H54 (cell line): ENCODE measurements at regions not wholly inside any gene's neighbourhood (a gene's known extent, or its start where the extent isn't known, plus 50 kb on each side); places are given as distances from the start of the nearest gene placed in this dataset.

ENCODE experiments used
- DNase-seq: peaks from one replicate; pipeline ENCODE4 v3.0.0; 2011; ENCODE audit warnings: low spot score, mixed read lengths; ENCODE audit not compliant: insufficient read length
- FAIRE-seq: peaks from 3 replicates; lab custom pipeline; 2011; peaks lifted over from hg19 to GRCh38; lab: Jason Lieb, UNC
- POLR2A ChIP-seq: IDR thresholded peaks from 2 replicates; pipeline ENCODE4 v1.6.1; 2011; ENCODE audit warnings: low read depth, mild to moderate bottlenecking, low read length

GRCh38 chr5:89452081-89452480 is 569.1 kb upstream of the MEF2C start:
- no peak for TF ChIP-seq POLR2A
- DNase-seq = no peak
- FAIRE-seq = no peak

- TF ChIP-seq POLR2A = no peak
- DNase-seq = no peak
- FAIRE-seq = no peak
These were observed 568.3 kb upstream of the MEF2C start for GRCh38 chr5:89451263-89451662.

GRCh38 chr5:89450149-89450538 is 567.2 kb upstream of the MEF2C start:
- no peak for FAIRE-seq
- no peak for TF ChIP-seq POLR2A
- DNase-seq = no peak

DNA sequence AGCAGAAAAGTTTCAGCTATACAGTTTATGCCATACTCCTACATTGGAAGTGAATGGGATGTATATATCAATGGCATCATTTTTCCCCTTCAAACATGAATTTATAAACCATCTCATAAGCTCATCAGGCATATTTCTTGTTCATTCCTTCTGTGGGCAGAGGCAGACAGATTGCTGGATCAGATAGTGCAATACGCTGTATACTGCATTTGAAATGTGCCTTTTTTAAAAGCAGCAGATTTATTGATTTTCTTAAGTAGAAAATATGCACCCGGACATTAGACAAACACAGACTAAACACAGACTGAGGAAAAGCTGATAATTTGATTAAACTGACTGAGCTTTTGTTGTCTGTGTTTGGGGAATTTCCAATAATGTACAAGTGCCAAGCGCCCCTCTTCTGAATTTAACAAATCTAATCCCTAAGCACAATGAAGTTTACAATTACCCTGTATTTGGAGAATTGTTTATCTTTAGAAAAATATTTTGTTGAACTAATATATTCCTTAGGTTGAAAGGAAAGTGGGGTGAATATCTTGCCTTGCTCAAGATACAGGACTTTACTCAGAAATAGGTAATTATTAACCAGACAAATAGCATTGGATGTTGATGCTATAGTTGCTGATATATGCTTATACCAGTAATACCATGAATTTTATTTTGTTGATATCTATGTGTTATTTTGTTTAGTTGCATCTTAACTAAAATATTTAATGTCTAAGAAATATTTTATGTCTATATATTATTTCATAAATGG is 566.6 kb upstream of the MEF2C start:
- no peak for DNase-seq
- FAIRE-seq = no peak
- no peak for TF ChIP-seq POLR2A

GRCh38 chr5:89447027-89447426 is 564.0 kb upstream of the MEF2C start:
- no peak for TF ChIP-seq POLR2A
- FAIRE-seq = no peak
- no peak for DNase-seq

- no peak for TF ChIP-seq POLR2A
- no peak for DNase-seq
- FAIRE-seq = no peak
These were observed 562.2 kb upstream of the MEF2C start for GRCh38 chr5:89445106-89445745.

- no peak for TF ChIP-seq POLR2A
- DNase-seq = no peak
- FAIRE-seq = no peak
These were observed 561.1 kb upstream of the MEF2C start for GRCh38 chr5:89444088-89444487.

GRCh38 chr5:89443508-89443907 is 560.5 kb upstream of the MEF2C start:
- no peak for TF ChIP-seq POLR2A
- no peak for FAIRE-seq
- no peak for DNase-seq

GRCh38 chr5:89441965-89442364 is 559.0 kb upstream of the MEF2C start:
- DNase-seq (no peak), FAIRE-seq (no peak)
- no peak for TF ChIP-seq POLR2A

DNA sequence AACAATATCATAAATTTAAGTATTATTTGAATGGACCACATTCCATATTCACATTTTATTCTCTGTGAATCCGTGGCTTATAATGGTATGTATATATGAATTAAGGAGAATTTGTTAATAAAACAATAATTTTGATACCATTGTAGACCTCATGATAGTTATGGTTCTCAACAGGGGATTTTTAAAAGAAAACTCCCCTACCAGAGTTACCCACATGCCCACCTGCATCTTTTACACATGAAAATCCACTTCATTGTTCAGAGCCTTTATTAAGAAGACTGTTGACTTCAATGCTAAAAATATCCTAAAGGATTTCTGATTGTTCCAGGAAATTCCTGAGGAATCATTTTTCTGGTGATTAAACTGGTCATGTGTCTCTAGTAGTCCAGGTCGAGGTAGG is 557.7 kb upstream of the MEF2C start:
- DNase-seq (no peak), FAIRE-seq (no peak)
- TF ChIP-seq POLR2A = no peak

DNA sequence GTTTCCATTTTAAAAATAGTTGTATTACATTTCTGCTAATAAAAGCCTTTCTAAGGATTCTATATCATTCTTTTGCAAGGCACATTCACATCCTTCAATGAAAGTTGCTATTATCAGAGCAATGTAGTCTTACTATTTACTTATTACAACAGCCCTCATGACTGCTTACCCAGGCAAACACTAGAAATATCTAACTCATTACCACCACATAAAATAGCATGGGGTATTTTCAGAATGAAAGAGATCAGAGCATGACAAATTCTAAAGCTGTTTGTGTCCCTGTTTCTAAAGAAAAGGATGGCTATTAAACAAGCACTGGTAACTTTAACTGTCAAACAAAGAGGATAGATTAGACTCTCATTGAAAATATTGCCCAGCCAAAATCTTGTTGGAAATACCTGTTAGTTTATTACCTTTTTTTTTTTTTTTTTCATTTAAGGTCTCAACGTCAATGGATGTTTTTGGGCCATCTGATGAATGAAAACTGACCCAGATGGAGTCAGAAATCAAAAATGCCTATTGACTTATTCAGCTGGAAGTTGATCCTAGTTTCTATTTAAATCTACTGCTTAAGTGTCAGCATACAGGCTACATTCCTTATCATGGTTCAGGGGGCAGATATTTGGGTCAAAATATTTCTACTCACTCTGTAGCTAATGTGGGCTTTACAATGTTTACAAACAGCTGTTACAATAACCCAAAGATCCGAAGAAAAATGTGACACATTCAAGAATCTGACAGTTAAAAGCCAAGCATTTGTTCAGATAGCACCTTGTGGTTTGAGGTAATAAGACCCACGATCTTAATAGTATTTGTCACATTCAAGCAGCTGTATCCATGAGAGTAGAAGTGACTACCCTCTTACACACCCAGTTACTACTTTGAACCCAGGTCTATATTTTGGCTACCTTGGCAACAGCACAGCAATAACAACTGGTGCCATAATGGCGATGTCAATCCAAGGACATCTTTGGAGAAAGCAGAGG is 554.8 kb upstream of the MEF2C start:
- no peak for DNase-seq
- TF ChIP-seq POLR2A = no peak
- no peak for FAIRE-seq

GRCh38 chr5:89436464-89436863 is 553.5 kb upstream of the MEF2C start:
- FAIRE-seq = no peak
- no peak for TF ChIP-seq POLR2A
- no peak for DNase-seq

GRCh38 chr5:89435347-89435746 is 552.4 kb upstream of the MEF2C start:
- FAIRE-seq (no peak), DNase-seq (no peak)

GRCh38 chr5:89428624-89429023 is 545.6 kb upstream of the MEF2C start:
- FAIRE-seq (no peak), DNase-seq (no peak)
- no peak for TF ChIP-seq POLR2A

More at GRCh38 chr5:89435347-89435746, 552.4 kb upstream of the MEF2C start:
- TF ChIP-seq POLR2A = no peak
